Brain pericyte (primary cell): ENCODE measurements at regions not wholly inside any gene's neighbourhood (a gene's known extent, or its start where the extent isn't known, plus 50 kb on each side); places are given as distances from the start of the nearest gene placed in this dataset.
"Not testable (repeated sequence)": the region's sequence is repeated elsewhere in the genome, so short reads cannot be mapped to it uniquely, and the experiment has no call there.

Source experiments
- DNase-seq: peaks from one replicate; pipeline ENCODE4 v3.0.0-alpha.2; 2012; ENCODE audit warnings: low read depth, low spot score

DNA sequence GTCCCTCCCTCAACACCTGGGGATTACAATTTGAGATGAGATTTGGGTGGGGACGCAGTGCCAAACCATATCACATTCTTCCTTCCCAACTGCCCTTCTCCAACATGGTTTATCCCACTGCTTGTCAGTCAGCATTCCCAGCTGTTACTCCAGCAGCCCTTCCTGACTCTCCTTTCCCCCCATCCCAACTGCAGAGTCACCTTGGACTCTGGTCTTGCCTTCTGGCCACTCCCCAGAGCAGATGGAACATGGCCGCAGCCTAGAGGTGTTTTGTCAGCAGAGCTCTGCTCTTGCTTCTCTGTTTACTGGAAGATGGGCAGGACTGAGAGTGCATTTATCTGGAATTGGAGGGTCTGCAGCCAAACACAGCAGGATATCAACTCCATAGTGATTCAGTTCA lies 51.2 kb upstream of the MEX3C start:
- no peak for DNase-seq

DNA sequence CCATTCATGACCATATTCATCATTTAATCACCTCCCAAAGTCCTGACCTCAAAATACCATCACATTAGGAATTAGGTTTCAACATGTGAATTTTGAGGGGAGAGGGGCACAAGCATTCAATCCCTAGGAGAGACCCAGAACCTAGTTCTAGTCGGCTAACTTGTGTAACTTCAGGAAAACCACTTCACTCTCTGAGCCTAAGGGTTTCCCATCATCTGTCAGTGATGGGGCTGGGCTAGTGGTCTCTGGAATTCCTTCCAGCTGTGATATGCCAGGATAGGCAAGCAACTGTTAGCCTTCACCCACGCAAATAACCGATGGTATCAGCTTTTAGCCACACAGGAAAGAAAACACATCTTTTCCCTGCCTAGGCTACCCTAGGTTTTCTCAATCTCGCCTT lies 52.5 kb upstream of the MEX3C start:
- no peak for DNase-seq

DNA sequence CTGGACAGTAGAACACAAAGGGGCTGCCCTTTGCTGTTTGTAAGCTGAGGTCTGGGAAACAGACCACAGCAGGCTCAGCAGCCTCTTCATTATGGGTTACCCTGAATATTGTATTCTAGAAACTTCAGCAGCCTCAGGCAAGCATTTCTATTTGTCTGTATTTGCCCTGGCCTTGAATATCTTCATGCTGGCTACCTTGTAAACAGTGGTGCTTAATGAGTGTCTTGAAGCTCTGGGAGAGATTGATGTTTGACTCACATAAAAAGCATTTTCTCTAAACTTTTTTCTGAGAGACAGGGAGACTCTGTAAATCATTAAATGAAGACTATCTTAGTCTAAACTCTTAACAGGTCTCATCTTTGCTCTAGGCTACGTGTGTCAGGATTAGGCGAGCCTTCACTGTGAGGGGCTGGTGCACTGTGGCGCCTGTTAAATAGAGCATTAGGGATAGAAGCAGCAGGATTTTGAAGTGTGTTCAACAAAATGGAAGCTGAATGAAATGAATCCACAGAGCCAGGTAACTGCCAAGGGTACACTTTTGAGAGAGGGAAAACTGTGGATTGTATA lies 53.1 kb upstream of the MEX3C start:
- DNase-seq, result no peak

DNA sequence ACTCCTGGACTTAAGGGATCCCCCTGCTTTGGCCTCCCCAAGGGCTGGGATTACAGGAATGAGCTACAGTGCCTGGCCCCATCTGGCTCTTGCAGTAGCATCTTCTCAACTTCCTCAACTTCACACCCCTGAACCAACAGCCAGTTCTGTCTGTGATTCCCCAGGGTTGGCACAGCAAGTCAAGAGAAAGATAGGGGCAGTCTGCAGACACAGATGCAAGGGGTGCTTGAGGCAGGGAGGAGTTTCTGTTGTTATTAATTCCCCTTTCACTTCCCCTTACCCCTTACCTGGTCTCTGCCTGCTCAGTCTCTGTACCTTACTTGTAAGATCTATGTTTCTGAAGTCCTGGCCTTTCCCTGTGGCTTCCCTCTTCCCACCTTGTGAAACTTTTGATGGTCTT lies 54.1 kb upstream of the MEX3C start:
- no peak for DNase-seq

DNA sequence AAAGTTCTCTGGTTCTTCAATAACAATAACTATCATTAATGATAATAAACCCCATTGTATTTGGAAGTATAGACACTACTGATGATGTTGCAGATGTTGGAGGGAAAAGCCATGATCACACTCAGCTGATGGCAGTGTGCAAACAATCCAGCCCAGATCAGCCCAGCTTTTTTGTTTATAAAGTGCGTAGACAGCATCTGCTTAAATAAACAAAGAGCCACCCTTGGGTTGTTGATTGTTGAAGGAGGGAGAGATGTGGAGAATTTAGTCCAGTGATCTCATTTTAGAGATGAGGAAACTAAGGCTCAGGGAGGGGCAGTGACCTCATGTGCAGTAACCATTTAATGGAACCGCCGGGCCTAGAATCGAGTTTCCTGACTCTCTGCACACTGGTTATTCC lies 56.0 kb upstream of the MEX3C start:
- no peak for DNase-seq

DNA sequence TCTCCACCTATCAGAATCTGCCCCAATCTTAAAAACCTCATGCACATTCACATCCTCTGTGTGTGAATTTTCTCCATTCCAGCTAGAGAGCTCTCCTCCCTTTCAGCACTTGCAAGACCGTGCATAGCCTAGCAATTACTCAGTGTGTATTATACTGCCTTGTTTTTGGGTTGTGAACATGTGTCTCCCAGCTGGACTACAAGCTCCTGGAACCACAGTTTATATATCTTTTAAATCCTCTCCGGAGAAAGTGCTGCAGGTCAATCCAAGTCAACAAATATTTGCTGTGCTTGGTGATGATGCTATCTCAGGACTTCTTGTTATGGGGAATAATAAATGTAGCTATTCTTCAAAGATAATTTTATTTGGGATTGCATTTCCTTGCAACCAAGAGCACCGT lies 58.2 kb upstream of the MEX3C start:
- no peak for DNase-seq

DNA sequence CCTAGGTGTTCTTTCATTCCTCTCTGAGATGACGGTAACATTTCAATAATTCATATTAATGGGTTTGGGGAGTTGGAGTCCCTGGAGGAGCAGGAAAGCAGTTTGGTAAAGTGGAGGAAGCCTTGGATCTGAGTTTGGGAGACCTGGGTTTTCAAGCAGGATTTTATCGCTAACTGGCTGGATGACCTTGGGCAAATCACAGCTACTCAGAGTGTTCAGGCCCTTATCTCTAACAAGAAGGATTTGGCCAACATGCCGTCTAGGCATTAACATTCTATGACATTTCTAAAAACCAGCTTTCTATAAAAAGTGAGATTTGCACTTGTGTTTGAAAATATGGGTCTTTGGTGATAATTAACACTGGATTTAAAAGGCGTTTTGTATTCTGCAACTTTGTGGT lies 59.7 kb upstream of the MEX3C start:
- no peak for DNase-seq

DNA sequence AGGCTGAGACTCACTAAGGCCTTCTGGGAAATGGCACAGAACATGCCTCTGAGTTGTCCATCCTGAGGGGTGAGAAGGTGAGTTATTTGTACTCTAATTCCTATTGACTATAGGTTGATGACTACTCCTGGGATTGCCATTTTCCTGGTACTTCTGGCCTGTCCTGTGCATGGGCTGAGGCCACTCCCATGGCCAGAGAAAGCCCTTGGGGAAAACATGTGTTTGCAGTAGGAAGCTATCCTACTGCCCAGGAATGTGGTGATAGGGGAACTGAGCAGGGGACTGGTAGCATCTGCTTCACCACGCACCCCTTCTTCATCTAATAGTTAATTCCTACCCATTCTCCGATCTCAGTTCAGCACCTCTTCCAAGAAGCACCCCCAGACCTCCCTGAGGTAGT lies 62.6 kb upstream of the MEX3C start:
- no peak for DNase-seq

DNA sequence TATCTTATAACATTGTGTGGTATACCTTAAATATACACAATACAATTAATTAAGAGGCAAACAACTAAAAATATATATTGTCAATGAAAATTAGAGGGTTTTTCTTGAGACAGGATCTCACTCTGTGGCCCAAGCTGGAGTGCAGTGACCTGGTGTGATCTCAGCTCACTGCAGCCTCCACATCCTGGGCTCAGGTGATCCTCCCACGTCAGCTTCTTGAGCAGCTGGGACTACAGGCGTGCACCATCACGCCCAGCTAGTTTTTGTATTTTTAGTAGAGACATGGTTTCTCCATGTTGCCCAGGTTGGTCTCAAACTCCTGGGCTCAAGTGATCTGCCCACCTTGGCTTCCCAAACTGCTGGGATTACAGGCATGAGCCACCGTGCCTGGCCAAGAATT lies 68.6 kb upstream of the MEX3C start:
- not testable (repeated sequence) for DNase-seq

DNA sequence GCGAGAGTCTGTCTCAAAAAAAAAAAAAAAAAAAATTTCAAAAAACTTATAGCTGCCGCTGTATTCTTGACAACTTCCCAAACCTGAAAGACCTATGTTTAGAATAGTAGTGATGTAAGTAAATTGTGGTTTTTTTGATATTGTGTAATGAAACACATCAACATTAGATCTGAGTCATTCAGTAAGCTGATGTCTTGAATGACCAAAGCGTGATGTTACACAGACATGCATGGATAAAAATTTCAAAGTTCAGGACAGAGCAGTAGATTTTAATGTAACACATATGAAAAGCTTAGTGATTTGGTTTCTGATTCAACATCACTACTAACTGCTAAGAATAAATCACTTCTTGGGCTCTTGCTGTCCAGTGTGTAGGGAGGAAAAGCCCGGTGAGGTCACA lies 69.3 kb upstream of the MEX3C start:
- DNase-seq, result no peak

DNA sequence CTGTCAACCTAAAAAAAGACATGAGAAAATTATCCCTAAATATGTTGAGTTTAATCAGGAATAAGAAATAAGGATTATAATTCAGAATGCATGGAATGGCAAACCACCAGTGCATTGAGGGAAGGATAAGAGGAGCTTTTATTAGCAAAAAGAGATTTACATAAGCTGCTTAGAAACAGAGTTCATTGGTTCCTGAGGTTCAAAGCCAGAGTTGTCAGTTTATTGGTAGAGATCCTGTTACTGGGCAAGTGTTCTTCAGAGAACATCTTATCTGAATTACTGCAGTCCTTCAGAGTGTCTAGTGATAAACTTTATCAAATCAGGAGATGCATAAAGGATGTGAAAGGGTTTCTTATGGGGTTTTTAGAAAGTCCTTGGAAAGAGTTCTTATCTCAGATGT lies 76.0 kb upstream of the MEX3C start:
- no peak for DNase-seq

DNA sequence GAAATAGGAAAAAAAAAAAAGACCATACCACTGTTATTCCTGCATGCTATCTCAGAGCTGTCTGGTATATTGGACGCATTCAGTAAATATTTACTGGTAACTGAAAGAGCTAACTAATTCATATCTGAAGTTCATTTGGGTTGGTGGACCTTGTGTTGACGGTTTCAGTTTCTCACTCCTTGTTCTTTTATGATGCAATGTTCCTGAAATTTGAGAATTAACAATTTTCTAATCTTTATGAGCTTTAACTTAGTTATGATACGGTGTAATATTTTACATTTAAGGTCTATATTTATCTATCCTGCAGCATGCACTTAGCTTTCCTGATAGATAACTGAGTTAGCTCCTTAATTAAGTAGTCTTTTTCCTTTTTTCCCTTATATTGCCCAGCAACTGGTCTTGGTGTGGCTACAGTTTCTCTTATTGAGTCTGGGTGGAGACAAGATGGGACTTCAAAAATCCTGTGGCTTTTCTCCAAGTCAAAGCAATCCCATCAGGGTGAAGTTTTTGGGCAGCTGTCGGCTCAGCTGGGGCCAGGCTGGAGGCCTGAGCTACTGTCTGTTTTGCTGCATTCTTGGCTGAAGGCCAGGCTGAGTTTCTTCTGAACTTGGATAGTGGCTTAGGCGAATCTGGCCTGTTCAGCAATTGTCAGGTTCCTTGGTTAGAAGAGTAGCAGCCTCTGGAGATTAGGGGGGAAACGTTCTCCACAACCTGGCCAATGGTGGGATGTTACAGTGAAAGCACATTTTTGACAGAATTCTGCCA lies 78.4 kb upstream of the MEX3C start:
- DNase-seq, result no peak

DNA sequence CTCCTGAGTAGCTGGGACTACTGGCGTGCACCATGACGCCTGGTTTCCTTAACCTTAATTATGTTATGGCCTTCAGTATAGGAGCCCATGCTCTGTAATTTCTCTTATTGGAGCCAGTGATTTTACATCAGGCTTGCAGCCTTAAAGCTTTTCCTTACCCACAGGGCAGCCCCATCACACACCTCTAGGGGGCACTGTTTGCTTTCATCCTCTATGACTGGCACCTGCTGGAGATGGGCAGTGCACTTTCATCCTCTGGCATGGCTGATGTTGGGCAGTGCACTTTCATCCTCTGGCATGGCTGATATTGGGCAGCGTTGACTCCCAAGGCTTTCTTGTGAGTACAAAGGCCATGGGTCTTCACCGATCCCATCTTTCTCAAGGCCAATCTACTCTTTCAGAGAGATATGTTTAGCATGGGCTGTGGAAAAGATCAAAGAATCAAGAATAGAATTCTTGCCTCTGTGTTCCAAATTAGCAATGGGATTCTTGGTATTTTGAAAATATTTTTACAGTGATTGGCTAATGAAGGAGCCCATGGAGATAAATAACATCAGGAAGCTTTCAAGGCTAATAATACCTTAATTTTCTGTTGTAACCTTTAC lies 80.7 kb upstream of the MEX3C start:
- DNase-seq, result no peak

DNA sequence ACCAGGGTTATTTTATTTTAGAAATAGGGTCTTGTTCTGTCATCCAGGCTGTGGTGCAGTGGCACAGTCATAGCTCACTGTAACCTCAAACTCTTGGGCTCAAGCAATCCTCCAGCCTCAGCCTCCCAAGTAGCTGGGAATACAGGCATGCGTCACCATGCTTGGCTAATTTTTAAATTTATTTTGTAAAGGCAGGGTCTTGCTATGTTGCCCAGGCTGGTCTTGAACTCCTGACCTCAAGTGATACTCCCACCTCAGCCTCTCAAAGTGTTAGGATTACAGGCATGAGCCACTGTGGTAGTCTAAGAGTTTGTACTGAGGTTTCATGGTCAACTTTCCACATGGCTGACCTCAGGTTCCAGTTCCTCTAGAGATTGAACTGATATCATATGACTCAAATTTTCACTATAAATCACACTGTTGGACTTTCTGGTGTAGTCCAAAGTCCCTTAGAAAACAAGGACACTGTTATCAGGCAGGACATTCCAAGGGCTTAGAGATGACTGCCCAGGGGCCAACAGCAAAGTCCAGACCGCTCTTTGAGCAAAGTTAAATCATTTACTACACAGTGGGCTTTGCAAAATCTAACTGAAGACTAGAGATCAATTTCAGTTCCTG lies 82.0 kb upstream of the MEX3C start:
- DNase-seq, result no peak

DNA sequence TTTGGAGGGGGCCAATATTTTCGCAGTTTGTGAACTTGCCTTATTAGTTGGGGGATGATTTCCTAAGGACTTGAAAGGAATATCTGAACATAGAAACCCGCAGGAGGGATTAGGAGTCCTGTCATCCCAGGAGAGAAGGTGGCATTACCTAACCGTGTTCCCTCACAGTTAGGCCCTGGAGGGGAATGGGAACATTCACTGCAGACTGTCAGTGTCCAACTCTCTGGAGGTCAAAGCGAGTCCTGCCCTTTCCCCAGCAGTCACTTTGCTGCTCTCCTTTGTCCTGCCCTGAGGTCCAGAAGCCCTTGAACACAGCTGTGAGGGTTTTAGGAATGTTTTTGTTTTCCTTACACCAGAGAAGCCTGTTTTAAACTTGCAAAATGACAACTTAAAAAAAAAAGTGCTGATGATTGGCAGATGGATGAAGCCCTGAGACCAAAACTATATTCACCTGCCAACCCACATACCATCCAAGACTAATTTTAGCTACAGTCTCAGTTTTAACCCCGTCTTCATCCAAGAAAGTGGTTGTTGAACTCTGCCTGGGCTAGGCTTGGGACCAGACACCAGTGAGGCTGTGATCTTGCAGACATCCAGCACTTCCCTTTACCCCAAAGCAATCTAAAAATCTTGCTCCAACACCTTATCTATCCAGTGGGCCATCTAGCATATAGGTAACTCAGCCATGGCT lies 90.5 kb upstream of the MEX3C start:
- DNase-seq, result no peak

DNA sequence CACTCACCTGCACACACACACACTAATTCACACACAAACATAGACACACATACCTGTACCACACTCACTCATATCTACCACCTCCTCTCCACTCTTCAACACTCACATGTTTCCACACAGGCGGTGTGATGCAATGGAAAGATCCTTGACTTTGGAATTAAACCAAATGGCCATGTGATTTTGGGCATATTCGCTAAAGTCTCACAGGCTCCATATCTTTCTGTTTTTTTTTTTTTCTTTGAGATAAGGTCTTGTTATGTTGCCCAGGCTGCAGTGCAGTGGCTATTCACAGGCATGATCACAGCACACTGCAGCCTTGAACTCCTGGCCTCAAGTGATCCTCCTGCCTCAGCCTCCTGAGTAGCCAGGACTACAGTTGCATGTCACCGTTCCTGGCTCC lies 91.1 kb upstream of the MEX3C start:
- no peak for DNase-seq

DNA sequence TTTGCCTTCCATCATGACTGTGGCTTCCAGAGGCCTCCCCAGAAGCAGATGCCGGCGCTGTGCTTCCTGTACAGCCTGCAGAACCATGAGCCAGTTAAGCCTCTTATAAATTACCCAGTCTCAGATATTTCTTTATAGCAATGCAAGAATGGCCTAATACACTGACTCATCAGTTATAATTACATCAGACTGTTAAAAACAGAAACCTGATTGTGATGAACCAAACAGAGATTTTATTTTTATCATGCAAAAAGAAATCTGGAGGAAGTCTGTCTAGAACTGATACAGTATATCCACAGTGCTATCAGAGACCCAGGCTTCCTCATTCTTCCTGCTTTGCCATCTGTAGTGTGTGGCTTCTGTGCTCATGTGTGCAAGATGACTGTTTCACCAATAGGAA lies 93.4 kb upstream of the MEX3C start:
- no peak for DNase-seq

DNA sequence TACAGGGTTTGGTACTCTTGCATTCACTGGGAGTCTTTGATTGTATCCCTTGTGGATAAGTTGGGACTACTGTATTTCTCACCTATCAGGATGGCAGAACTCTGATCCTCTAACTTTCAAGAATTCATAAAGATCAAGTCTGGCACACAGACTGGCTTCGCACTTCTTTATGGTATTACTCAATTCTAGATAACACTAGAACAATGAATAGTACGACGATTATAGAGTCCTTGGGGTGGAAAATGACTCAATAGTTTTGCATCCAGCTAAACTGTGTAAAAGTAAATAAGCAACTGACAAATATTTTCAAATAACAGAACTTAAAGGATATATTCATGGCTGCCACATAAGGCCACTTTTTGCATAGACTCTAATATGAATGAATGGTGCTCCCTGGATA lies 103.4 kb upstream of the MEX3C start:
- DNase-seq, result no peak

DNA sequence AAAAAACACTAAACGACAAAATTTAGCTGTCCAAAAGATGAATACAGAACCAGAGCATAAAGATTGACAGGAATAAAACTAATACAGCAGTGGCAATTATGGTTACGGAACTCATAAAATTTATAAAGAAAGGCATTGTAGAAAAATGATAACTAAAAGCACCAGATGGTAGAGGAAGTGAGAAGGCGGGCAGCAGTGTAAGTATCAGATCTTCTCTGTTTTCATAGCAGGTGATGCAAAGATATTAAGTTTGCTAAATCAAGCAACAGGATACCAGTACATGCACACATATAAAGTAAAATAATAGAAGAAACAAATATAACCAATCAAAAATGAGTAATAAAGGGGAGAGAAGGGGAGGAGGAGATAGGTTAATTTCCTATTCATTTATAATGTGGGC lies 103.9 kb upstream of the MEX3C start:
- no peak for DNase-seq

DNA sequence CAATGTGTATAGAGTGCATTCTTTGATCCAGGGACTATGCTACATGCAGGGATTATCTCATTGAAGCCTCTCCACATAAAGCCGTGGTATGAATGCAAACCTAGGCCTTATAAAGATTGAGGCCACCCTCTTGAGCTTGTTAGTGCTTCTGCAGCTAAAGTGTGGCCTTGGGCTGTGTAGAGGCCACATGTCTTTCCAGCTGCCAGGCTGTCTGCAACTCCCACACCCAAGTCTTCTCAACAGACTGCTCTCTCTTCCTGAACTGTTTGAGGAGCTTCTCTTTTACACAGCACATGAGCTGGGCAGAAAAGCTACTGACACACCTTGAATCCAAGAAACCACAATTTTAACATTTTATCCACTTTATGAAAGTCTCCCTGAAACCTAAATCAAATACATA lies 119.2 kb upstream of the MEX3C start:
- DNase-seq, result no peak

DNA sequence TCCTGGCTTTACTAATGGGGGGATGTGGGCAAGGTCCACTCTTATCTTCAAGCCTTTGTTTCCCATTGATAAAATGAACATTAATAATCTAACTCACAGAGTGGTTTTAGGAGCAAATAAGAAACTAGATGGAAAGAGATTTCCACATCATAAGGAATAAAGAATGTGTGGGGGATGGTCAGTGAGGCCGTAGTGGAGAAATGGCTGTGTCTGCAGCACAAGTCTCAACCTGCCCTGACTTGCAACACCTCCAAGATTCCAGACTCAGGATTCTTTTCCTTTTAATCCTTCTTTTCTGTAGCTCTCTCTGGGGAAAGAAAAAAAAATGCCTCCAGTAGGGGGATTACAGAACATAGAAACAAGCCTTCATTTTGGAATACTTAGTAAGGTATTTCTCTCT lies 124.2 kb upstream of the MEX3C start:
- no peak for DNase-seq

DNA sequence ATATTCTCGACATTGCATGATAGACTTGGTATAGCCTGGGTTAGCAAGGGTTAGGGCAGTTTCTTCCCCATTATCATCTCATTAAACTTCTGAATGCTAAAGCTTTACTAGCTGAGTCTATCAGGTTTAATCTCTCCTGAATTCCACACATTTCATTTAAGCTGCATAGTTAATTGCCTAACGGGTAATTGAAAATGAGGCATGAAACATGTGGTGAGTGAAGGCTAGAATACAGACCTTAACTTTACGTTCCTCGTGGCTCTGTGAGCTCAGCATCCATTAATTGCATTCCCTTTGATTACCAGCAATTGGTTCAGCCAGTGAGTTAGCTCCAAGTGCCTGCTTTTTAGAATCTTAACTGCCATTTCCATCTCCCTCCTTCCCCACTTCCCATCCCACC lies 126.5 kb upstream of the MEX3C start:
- no peak for DNase-seq
